Nephron progenitor cell (in vitro differentiated cells): ENCODE measurements at regions not wholly inside any gene's neighbourhood (a gene's known extent, or its start where the extent isn't known, plus 50 kb on each side); places are given as distances from the start of the nearest gene placed in this dataset.

ENCODE experiments used
- DNase-seq: peaks from one replicate; pipeline ENCODE4 v3.0.0; 2021
- H3K27ac Mint-ChIP-seq: 2 replicates; pipeline ENCODE4 v1.8.0; 2021; ENCODE audit warnings: mild to moderate bottlenecking, moderate library complexity, mixed read lengths
- H3K27me3 Mint-ChIP-seq: 2 replicates; pipeline ENCODE4 v1.8.0; 2021; ENCODE audit warnings: mild to moderate bottlenecking, low read depth, mixed read lengths; ENCODE audit not compliant: poor library complexity
- H3K36me3 Mint-ChIP-seq: 2 replicates; pipeline ENCODE4 v1.8.0; 2021; ENCODE audit warnings: low read depth, mixed read lengths
- H3K4me1 Mint-ChIP-seq: 2 replicates; pipeline ENCODE4 v1.8.0; 2021; ENCODE audit warnings: mixed read lengths
- H3K4me3 Mint-ChIP-seq: 2 replicates; pipeline ENCODE4 v1.8.0; 2021; ENCODE audit warnings: mild to moderate bottlenecking, moderate library complexity, mixed read lengths
- H3K9me3 Mint-ChIP-seq: 2 replicates; pipeline ENCODE4 v1.8.0; 2021; ENCODE audit warnings: mild to moderate bottlenecking, moderate library complexity, mixed read lengths
- TF ChIP-seq, protein P1 (sequence below): fragments of 200-600 bp; sonication (generic); IDR thresholded peaks from 2 replicates; pipeline ENCODE4 v1.5.0; 2021; ENCODE audit warnings: antibody characterized with exemption

GRCh38 chr20:48098099-48098498 is 312.8 kb upstream of the SULF2 start:
- TF ChIP-seq, protein P1, sequence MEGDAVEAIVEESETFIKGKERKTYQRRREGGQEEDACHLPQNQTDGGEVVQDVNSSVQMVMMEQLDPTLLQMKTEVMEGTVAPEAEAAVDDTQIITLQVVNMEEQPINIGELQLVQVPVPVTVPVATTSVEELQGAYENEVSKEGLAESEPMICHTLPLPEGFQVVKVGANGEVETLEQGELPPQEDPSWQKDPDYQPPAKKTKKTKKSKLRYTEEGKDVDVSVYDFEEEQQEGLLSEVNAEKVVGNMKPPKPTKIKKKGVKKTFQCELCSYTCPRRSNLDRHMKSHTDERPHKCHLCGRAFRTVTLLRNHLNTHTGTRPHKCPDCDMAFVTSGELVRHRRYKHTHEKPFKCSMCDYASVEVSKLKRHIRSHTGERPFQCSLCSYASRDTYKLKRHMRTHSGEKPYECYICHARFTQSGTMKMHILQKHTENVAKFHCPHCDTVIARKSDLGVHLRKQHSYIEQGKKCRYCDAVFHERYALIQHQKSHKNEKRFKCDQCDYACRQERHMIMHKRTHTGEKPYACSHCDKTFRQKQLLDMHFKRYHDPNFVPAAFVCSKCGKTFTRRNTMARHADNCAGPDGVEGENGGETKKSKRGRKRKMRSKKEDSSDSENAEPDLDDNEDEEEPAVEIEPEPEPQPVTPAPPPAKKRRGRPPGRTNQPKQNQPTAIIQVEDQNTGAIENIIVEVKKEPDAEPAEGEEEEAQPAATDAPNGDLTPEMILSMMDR: no peak
- DNase-seq: no peak
- Mint-ChIP-seq H3K36me3 (no peaks in the 10 kb centered on the region), H3K27ac (peak overlapping the region; percentile 27), H3K9me3 (peaks cover 4% of the 10 kb centered on the region), H3K4me3 (no peak overlapping the region), H3K27me3 (peaks cover 20% of the 10 kb centered on the region), H3K4me1 (peaks cover 35% of the 10 kb centered on the region)

DNA sequence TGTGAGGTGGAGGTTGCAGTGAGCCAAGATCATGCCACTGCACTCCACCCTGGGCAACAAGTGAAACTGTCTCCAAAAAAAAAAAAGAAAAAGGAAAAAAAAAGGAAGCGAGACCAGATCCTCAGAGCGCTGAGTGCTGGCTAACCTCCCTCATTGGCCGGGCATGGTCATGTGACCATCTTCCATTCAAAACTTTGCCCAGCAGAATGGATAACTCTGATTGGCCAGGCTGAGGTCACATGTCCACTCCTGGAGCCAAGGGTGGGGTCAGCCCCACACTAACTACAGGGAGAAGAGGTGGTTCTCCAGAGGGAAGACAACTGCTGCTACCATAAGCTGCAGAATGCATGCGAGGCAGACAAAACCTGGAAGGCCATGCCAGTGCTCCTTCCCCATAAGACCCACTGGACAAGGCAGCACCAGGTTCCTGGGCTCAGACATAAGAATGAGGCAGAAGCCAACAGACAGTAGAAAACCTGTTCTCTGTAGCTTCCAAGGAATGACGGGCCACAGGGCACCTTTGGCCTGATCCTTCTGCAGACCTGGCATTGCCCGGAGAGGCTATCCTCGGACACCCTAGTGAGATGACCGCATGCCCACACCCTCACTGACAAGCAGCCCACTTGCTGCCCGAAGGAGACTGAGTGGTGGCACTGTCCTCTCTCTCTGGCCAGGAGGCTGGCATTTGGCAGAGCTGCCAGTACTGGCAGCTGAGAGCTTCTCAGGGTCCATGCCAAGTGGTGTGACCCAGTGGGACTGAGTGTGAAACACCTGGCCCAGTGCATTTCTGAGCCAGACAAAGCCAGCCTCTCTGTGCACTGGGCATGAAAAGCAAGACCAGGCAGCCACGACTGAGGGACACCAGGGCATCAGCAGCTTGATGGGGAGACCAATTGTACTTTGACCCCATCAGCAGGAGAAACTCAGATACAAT is 311.9 kb upstream of the SULF2 start:
- no peak overlapping the region for H3K4me3 Mint-ChIP-seq
- no peak overlapping the region for H3K27ac Mint-ChIP-seq
- no peaks in the 10 kb centered on the region for H3K36me3 Mint-ChIP-seq
- H3K27me3 Mint-ChIP-seq: peaks cover 14% of the 10 kb centered on the region
- H3K4me1 Mint-ChIP-seq: peaks cover 43% of the 10 kb centered on the region
- DNase-seq: no peak
- H3K9me3 Mint-ChIP-seq: peaks cover 4% of the 10 kb centered on the region
- TF ChIP-seq, protein P1: no peak

- peaks cover 12% of the 10 kb centered on the region for H3K27me3 Mint-ChIP-seq
- no peak overlapping the region for H3K4me3 Mint-ChIP-seq
- peaks cover 4% of the 10 kb centered on the region for H3K9me3 Mint-ChIP-seq
- H3K27ac Mint-ChIP-seq: no peak overlapping the region
- TF ChIP-seq, protein P1: no peak
- peaks cover 48% of the 10 kb centered on the region for H3K4me1 Mint-ChIP-seq
- DNase-seq: no peak
- no peaks in the 10 kb centered on the region for H3K36me3 Mint-ChIP-seq
These were observed 311.1 kb upstream of the SULF2 start for GRCh38 chr20:48096212-48096875.

- H3K4me3 Mint-ChIP-seq: no peak overlapping the region
- H3K9me3 Mint-ChIP-seq: peaks cover 9% of the 10 kb centered on the region
- H3K4me1 Mint-ChIP-seq: peaks cover 42% of the 10 kb centered on the region
- TF ChIP-seq, protein P1: no peak
- no peak for DNase-seq
- peaks cover 9% of the 10 kb centered on the region for H3K27me3 Mint-ChIP-seq
- no peaks in the 10 kb centered on the region for H3K36me3 Mint-ChIP-seq
- H3K27ac Mint-ChIP-seq: no peak overlapping the region
These were observed 309.7 kb upstream of the SULF2 start for GRCh38 chr20:48094944-48095343.

DNA sequence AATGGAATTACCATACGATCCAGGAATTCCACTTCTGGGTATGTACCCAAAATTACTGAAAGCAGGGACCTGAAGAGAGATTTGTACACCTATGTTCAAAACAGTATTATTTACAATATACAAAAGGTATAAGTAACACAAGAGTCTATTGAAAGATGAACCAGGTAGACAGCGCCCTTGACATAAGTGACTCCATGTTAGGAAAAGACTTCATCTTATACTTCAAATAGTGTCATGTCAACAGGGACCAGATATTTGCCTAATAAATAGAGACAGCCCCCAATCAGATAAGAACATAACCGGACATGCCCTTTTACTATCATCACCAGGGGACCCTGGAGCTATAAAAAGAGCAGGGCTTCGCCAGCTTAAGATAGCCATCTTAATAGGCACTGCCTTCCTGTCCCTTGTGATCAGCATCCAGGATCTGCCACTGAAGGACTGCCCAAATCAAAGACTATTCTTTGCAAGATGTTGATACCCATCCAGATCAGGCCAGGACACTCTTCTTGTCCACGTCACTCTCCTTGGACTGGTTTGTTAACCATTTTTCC is 309.0 kb upstream of the SULF2 start:
- TF ChIP-seq, protein P1: no peak
- H3K4me1 Mint-ChIP-seq: peaks cover 35% of the 10 kb centered on the region
- no peak overlapping the region for H3K4me3 Mint-ChIP-seq
- no peak overlapping the region for H3K27ac Mint-ChIP-seq
- peaks cover 16% of the 10 kb centered on the region for H3K9me3 Mint-ChIP-seq
- peaks cover 15% of the 10 kb centered on the region for H3K27me3 Mint-ChIP-seq
- DNase-seq: no peak
- no peaks in the 10 kb centered on the region for H3K36me3 Mint-ChIP-seq
